ENCODE measurements at regions not wholly inside any gene's neighbourhood (a gene's known extent, or its start where the extent isn't known, plus 50 kb on each side); places are given as distances from the start of the nearest gene placed in this dataset.

GRCh38 chr2:64906853-64907536 is 82.2 kb upstream of the SLC1A4 start:
- ChIA-PET POLR2A (no interaction called here), CTCF (interaction anchor here (0.6 to 5.0 kb wide), 3 partner anchors 11 to 262 kb away, joined by 3 to 24 read pairs (median 3); no protein-coding TSS in a partner anchor)
- Histone ChIP-seq H3K27ac (ENCODE audit: insufficient read depth, low read depth, low read length) (no peak overlapping the region), H2AFZ (ENCODE audit: low read depth, low read length) (no peak overlapping the region), H4K20me1 (replicated peaks; ENCODE audit: control insufficient read depth, extremely low read depth, insufficient read depth, low read length) (no peaks in the 10 kb centered on the region), H3K4me3 (replicated peaks in 1 of 3; ENCODE audit: insufficient read depth in 1 of 3, low read depth in 1 of 3, low read length in 3 of 3) (no peak overlapping the region), H3K36me3 (ENCODE audit: control insufficient read depth in 2 of 2, extremely low read depth in 1 of 2, insufficient read depth in 2 of 2, low read length in 2 of 2) (no peaks in the 10 kb centered on the region), H3K4me1 (ENCODE audit: control insufficient read depth, extremely low read depth, insufficient read depth, low read length) (no peaks in the 10 kb centered on the region), H3K9me1 (replicated peaks; ENCODE audit: control insufficient read depth, extremely low read depth, insufficient read depth, low read length) (no peaks in the 10 kb centered on the region), H3K9me3 (replicated peaks; ENCODE audit: control insufficient read depth, insufficient read depth, low read length) (no peaks in the 10 kb centered on the region), H3K9ac (replicated peaks; ENCODE audit: extremely low read depth, insufficient read depth, low read length) (no peak overlapping the region), H3K4me2 (ENCODE audit: insufficient read depth, low read length) (no peak overlapping the region), H3K79me2 (ENCODE audit: control insufficient read depth, insufficient read depth, low read length) (no peaks in the 10 kb centered on the region), H3K27me3 (ENCODE audit: control insufficient read depth in 2 of 2, insufficient read depth in 2 of 2, low read length in 2 of 2) (peaks cover 17 to 29% of the 10 kb centered on the region in 2 experiments)
- intact Hi-C loops (cut with micrococcal nuclease) (no loop called here), dilution Hi-C loops (cut with MboI; ENCODE audit: extremely low pct_ligation_motif_present, low sequenced_read_pairs) (no loop called here)
- TF ChIP-seq CTCF (IDR thresholded peaks at IDR 0.05; ENCODE audit: extremely low read depth in 1 of 2, insufficient read depth in 1 of 2, low read depth in 1 of 2, low read length in 2 of 2) (no peak), POLR2AphosphoS5 (IDR thresholded peaks at IDR 0.05; ENCODE audit: insufficient read depth, low read depth, low read length) (no peak), FOS (IDR thresholded peaks at IDR 0.05; ENCODE audit: borderline replicate concordance, insufficient read depth, low read length) (no peak), EZH2 (IDR thresholded peaks at IDR 0.05; ENCODE audit: borderline replicate concordance, low read depth, low read length, severe bottlenecking) (no peak), MYC (IDR thresholded peaks at IDR 0.05; ENCODE audit: low read depth, low read length) (no peak), POLR2A (IDR thresholded peaks at IDR 0.05; ENCODE audit: low read depth, low read length) (no peak), GATA2 (IDR thresholded peaks at IDR 0.05; ENCODE audit: insufficient read depth, insufficient read length, low read depth, low read length) (no peak), JUN (IDR thresholded peaks at IDR 0.05; ENCODE audit: borderline replicate concordance, insufficient read depth, insufficient read length, low read depth) (no peak)
- TF ChIP-seq, protein P1, sequence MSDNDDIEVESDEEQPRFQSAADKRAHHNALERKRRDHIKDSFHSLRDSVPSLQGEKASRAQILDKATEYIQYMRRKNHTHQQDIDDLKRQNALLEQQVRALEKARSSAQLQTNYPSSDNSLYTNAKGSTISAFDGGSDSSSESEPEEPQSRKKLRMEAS (IDR thresholded peaks at IDR 0.05; ENCODE audit: insufficient read depth, insufficient read length) = no peak
- DNase-seq (ENCODE audit: low read depth, low spot score) (no peak), FAIRE-seq (no peak)
- BruUV-seq (replicated peaks) = no TSS peak

Measured in endothelial cell of umbilical vein (primary cell).